ENCODE measurements at regions not wholly inside any gene's neighbourhood (a gene's known extent, or its start where the extent isn't known, plus 50 kb on each side); places are given as distances from the start of the nearest gene placed in this dataset.
A peak's percentile ranks its signal among the peaks of the same experiment; 100 is the strongest.

- Histone ChIP-seq H3K4me3 (ENCODE audit: low read length) (no peak overlapping the region), H3K9me3 (ENCODE audit: control insufficient read depth in 1 of 2, insufficient read depth in 1 of 2, low read length in 2 of 2) (peaks cover 3 to 10% of the 10 kb centered on the region in 2 experiments), H3K27me3 (ENCODE audit: control insufficient read depth in 1 of 2, insufficient read depth in 2 of 2, low read length in 2 of 2) (no peaks in the 10 kb centered on the region), H3K4me1 (ENCODE audit: insufficient read depth, low read length) (no peaks in the 10 kb centered on the region), H3K36me3 (ENCODE audit: insufficient read depth, low read length) (no peaks in the 10 kb centered on the region), H3K27ac (ENCODE audit: low read depth in 1 of 2, low read length in 2 of 2) (no peak overlapping the region)
- no peaks in the 10 kb centered on the region for H3K27me3 Mint-ChIP-seq
- intact Hi-C loops (cut with DNase I, micrococcal nuclease) = loop anchor here in 1 of 2 experiments (2.0 to 5.0 kb wide), 3 partner anchors 54 to 187 kb away; partner anchors contain the start of gene BRCA1
- CTCF ChIA-PET = interaction anchor here (1.1 to 1.8 kb wide), 3 partner anchors 20 to 290 kb away, joined by 3 to 11 read pairs (median 6); partner anchors contain the start of gene TMEM106A
- H3K9me3 Mint-ChIP-seq = no peaks in the 10 kb centered on the region
- no peaks in the 10 kb centered on the region for H3K36me3 Mint-ChIP-seq (ENCODE audit: low read depth)
- H3K27ac Mint-ChIP-seq = no peak overlapping the region
- ATAC-seq (ENCODE audit: poor library complexity) (no peak), DNase-seq (peak in 2 of 14 experiments; percentile 28 to 34)
- peaks cover 4% of the 10 kb centered on the region for H3K4me1 Mint-ChIP-seq (ENCODE audit: low read depth)
- POLR2A ChIA-PET = interaction anchor here (1.1 to 5.1 kb wide), 16 partner anchors 9 to 491 kb away, joined by 3 to 132 read pairs (median 11); partner anchors contain the start of genes ARL4D, BECN1, DHX8 and NBR1
- TF ChIP-seq, protein P1, sequence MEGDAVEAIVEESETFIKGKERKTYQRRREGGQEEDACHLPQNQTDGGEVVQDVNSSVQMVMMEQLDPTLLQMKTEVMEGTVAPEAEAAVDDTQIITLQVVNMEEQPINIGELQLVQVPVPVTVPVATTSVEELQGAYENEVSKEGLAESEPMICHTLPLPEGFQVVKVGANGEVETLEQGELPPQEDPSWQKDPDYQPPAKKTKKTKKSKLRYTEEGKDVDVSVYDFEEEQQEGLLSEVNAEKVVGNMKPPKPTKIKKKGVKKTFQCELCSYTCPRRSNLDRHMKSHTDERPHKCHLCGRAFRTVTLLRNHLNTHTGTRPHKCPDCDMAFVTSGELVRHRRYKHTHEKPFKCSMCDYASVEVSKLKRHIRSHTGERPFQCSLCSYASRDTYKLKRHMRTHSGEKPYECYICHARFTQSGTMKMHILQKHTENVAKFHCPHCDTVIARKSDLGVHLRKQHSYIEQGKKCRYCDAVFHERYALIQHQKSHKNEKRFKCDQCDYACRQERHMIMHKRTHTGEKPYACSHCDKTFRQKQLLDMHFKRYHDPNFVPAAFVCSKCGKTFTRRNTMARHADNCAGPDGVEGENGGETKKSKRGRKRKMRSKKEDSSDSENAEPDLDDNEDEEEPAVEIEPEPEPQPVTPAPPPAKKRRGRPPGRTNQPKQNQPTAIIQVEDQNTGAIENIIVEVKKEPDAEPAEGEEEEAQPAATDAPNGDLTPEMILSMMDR (IDR thresholded peaks at IDR 0.05) = no peak
- H3K4me3 Mint-ChIP-seq = no peak overlapping the region
Measured at GRCh38 chr17:43314611-43315011, 80.8 kb upstream of the RNU2-1 start.

GRCh38 chr17:43312011-43312410 is 78.2 kb upstream of the RNU2-1 start:
- Histone ChIP-seq H3K27me3 (ENCODE audit: control insufficient read depth in 1 of 2, insufficient read depth in 2 of 2, low read length in 2 of 2) (no peaks in the 10 kb centered on the region), H3K4me1 (ENCODE audit: insufficient read depth, low read length) (no peaks in the 10 kb centered on the region), H3K36me3 (ENCODE audit: insufficient read depth, low read length) (no peaks in the 10 kb centered on the region), H3K27ac (ENCODE audit: low read depth in 1 of 2, low read length in 2 of 2) (no peak overlapping the region), H3K9me3 (ENCODE audit: control insufficient read depth in 1 of 2, insufficient read depth in 1 of 2, low read length in 2 of 2) (no peaks in the 10 kb centered on the region), H3K4me3 (ENCODE audit: low read length) (no peak overlapping the region)
- no peaks in the 10 kb centered on the region for H3K9me3 Mint-ChIP-seq
- POLR2A ChIA-PET = interaction anchor here (2.6 kb wide), 1 partner anchor 56 kb away, joined by 7 read pairs; no protein-coding TSS in a partner anchor
- H3K4me3 Mint-ChIP-seq = no peak overlapping the region
- CTCF ChIA-PET = interaction anchor here (1.1 kb wide), 1 partner anchor 100 kb away, joined by 3 read pairs; no protein-coding TSS in a partner anchor
- TF ChIP-seq, protein P1 (IDR thresholded peaks at IDR 0.05) = no peak
- intact Hi-C loops (cut with DNase I, micrococcal nuclease) = no loop called here
- no peak for DNase-seq
- H3K36me3 Mint-ChIP-seq (ENCODE audit: low read depth) = no peaks in the 10 kb centered on the region
- H3K27me3 Mint-ChIP-seq = no peaks in the 10 kb centered on the region
- ATAC-seq (ENCODE audit: poor library complexity) = no peak
- H3K27ac Mint-ChIP-seq = no peak overlapping the region
- H3K4me1 Mint-ChIP-seq (ENCODE audit: low read depth) = no peaks in the 10 kb centered on the region

- Histone ChIP-seq H3K27ac (ENCODE audit: low read depth in 1 of 2, low read length in 2 of 2) (no peak overlapping the region), H3K36me3 (ENCODE audit: insufficient read depth, low read length) (no peaks in the 10 kb centered on the region), H3K27me3 (ENCODE audit: control insufficient read depth in 1 of 2, insufficient read depth in 2 of 2, low read length in 2 of 2) (no peaks in the 10 kb centered on the region), H3K4me3 (ENCODE audit: low read length) (no peak overlapping the region), H3K4me1 (ENCODE audit: insufficient read depth, low read length) (no peaks in the 10 kb centered on the region), H3K9me3 (ENCODE audit: control insufficient read depth in 1 of 2, insufficient read depth in 1 of 2, low read length in 2 of 2) (no peaks in the 10 kb centered on the region)
- Mint-ChIP-seq H3K36me3 (ENCODE audit: low read depth) (no peaks in the 10 kb centered on the region), H3K9me3 (no peaks in the 10 kb centered on the region), H3K4me1 (ENCODE audit: low read depth) (no peaks in the 10 kb centered on the region), H3K27me3 (no peaks in the 10 kb centered on the region), H3K27ac (no peak overlapping the region), H3K4me3 (no peak overlapping the region)
- intact Hi-C loops (cut with DNase I, micrococcal nuclease) = loop anchor here in 1 of 2 experiments (1.0 kb wide), 1 partner anchor 25 kb away; no protein-coding TSS in a partner anchor
- POLR2A ChIA-PET = interaction anchor here (1.1 kb wide), 1 partner anchor 58 kb away, joined by 4 read pairs; no protein-coding TSS in a partner anchor
- TF ChIP-seq, protein P1 (IDR thresholded peaks at IDR 0.05) = no peak
- ATAC-seq (ENCODE audit: poor library complexity) (no peak), DNase-seq (peak in 2 of 14 experiments; percentile 26 to 40)
- CTCF ChIA-PET = interaction anchor here (0.7 to 3.9 kb wide), 5 partner anchors 24 to 105 kb away, joined by 3 to 21 read pairs (median 3); partner anchors contain the start of gene TMEM106A
Measured at GRCh38 chr17:43309505-43310332, 75.9 kb upstream of the RNU2-1 start.

Data from CD4-positive, alpha-beta T cell (primary cell).